ENCODE measurements at regions not wholly inside any gene's neighbourhood (a gene's known extent, or its start where the extent isn't known, plus 50 kb on each side); places are given as distances from the start of the nearest gene placed in this dataset.
A peak's percentile ranks its signal among the peaks of the same experiment; 100 is the strongest.

DNA sequence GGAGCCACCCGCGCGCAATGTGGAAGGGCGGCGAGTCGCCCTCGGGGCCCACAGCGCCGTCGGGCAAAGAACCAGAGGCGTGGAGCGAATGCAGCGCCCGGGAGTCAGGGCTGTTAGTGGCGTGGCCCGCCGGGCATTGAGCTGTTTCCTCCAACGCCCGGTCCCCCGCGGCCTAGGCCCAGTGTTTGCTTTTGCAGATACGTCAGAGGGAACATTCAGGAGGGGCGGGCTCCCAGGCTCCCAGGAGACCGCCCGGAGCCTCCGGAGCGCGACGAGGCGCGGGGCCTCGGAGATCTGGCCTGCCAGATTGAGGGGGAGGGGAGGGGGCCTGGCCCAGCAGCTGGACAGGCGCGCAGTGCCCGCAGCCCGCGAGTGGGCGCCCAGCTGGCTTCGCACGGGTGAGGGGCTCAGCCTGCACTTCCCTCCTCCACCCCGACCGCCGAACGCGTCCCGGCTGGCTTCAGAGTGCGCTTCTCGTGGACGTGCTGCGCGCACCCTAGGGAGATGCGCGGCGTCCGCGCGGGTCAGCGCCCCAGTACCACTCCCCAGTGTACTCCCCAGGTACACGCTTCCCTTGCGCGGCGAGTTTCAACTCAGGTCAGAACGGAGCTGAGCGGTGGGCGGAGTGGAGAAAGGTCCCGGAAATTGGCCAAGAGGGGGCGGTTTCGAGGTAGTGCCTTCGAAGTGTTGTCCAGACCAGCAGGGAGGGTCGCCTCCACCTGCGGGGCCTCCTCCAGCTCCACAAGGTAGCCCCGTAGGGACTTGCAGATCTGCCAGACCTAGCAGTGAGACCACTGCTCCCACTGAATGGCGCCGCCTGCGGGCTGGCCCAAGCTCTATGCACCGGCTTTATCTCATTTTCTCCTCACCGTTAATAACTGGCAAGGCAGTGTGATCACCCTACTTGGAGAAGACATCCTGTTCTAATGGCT lies 130.4 kb downstream of the TMEM174 start:
- Histone ChIP-seq H3K4me3 (peak overlapping the region; percentile 43), H3K27ac (replicated peaks) (no peak overlapping the region), H3K4me1 (peaks cover 25% of the 10 kb centered on the region), H3K36me3 (no peaks in the 10 kb centered on the region), H3K9me3 (replicated peaks) (no peaks in the 10 kb centered on the region), H3K27me3 (ENCODE audit: low read depth) (peaks cover 100% of the 10 kb centered on the region)
- intact Hi-C loops (cut with micrococcal nuclease): no loop called here
- DNase-seq: no peak
- TF ChIP-seq, protein P1, sequence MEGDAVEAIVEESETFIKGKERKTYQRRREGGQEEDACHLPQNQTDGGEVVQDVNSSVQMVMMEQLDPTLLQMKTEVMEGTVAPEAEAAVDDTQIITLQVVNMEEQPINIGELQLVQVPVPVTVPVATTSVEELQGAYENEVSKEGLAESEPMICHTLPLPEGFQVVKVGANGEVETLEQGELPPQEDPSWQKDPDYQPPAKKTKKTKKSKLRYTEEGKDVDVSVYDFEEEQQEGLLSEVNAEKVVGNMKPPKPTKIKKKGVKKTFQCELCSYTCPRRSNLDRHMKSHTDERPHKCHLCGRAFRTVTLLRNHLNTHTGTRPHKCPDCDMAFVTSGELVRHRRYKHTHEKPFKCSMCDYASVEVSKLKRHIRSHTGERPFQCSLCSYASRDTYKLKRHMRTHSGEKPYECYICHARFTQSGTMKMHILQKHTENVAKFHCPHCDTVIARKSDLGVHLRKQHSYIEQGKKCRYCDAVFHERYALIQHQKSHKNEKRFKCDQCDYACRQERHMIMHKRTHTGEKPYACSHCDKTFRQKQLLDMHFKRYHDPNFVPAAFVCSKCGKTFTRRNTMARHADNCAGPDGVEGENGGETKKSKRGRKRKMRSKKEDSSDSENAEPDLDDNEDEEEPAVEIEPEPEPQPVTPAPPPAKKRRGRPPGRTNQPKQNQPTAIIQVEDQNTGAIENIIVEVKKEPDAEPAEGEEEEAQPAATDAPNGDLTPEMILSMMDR (IDR thresholded peaks at IDR 0.05; ENCODE audit: borderline replicate concordance): no peak

GRCh38 chr5:73302797-73303147 lies 129.8 kb downstream of the TMEM174 start:
- peak overlapping the region; percentile 43 for H3K4me3 ChIP-seq
- no peaks in the 10 kb centered on the region for H3K36me3 ChIP-seq
- no peak overlapping the region for H3K27ac ChIP-seq (replicated peaks)
- peaks cover 100% of the 10 kb centered on the region for H3K27me3 ChIP-seq (ENCODE audit: low read depth)
- no peak for DNase-seq
- peaks cover 30% of the 10 kb centered on the region for H3K4me1 ChIP-seq
- TF ChIP-seq, protein P1 (IDR thresholded peaks at IDR 0.05; ENCODE audit: borderline replicate concordance): no peak
- H3K9me3 ChIP-seq (replicated peaks): no peaks in the 10 kb centered on the region
- intact Hi-C loops (cut with micrococcal nuclease): no loop called here

GRCh38 chr5:73301208-73301901 lies 128.4 kb downstream of the TMEM174 start:
- H3K4me1 ChIP-seq: peaks cover 30% of the 10 kb centered on the region
- DNase-seq: no peak
- no peaks in the 10 kb centered on the region for H3K36me3 ChIP-seq
- no peaks in the 10 kb centered on the region for H3K9me3 ChIP-seq (replicated peaks)
- intact Hi-C loops (cut with micrococcal nuclease): no loop called here
- TF ChIP-seq, protein P1 (IDR thresholded peaks at IDR 0.05; ENCODE audit: borderline replicate concordance): no peak
- H3K27ac ChIP-seq (replicated peaks): no peak overlapping the region
- no peak overlapping the region for H3K4me3 ChIP-seq
- peaks cover 100% of the 10 kb centered on the region for H3K27me3 ChIP-seq (ENCODE audit: low read depth)

- Histone ChIP-seq H3K27ac (replicated peaks) (no peak overlapping the region), H3K4me3 (no peak overlapping the region), H3K36me3 (no peaks in the 10 kb centered on the region), H3K4me1 (peaks cover 30% of the 10 kb centered on the region), H3K9me3 (replicated peaks) (no peaks in the 10 kb centered on the region), H3K27me3 (ENCODE audit: low read depth) (peaks cover 100% of the 10 kb centered on the region)
- TF ChIP-seq, protein P1 (IDR thresholded peaks at IDR 0.05; ENCODE audit: borderline replicate concordance): no peak
- intact Hi-C loops (cut with micrococcal nuclease): no loop called here
- no peak for DNase-seq
Observed at GRCh38 chr5:73300337-73301207, 127.6 kb downstream of the TMEM174 start.

- H3K9me3 ChIP-seq (replicated peaks): no peaks in the 10 kb centered on the region
- peaks cover 30% of the 10 kb centered on the region for H3K4me1 ChIP-seq
- TF ChIP-seq, protein P1 (IDR thresholded peaks at IDR 0.05; ENCODE audit: borderline replicate concordance): no peak
- no peak for DNase-seq
- peaks cover 100% of the 10 kb centered on the region for H3K27me3 ChIP-seq (ENCODE audit: low read depth)
- peak overlapping the region; percentile 38 for H3K4me3 ChIP-seq
- intact Hi-C loops (cut with micrococcal nuclease): no loop called here
- no peaks in the 10 kb centered on the region for H3K36me3 ChIP-seq
- no peak overlapping the region for H3K27ac ChIP-seq (replicated peaks)
Observed at GRCh38 chr5:73299665-73300336, 126.8 kb downstream of the TMEM174 start.
